SH-SY5Y (cell line): ENCODE measurements at regions not wholly inside any gene's neighbourhood (a gene's known extent, or its start where the extent isn't known, plus 50 kb on each side); places are given as distances from the start of the nearest gene placed in this dataset.

Source experiments
- GATA2 ChIP-seq: IDR thresholded peaks from 2 replicates; pipeline ENCODE4 v1.6.1; 2011; ENCODE audit warnings: mild to moderate bottlenecking, low read depth, low read length
- GATA3 ChIP-seq: IDR thresholded peaks from 2 replicates; pipeline ENCODE4 v1.6.1; 2011; ENCODE audit warnings: low read depth, mild to moderate bottlenecking, low read length, moderate library complexity

DNA sequence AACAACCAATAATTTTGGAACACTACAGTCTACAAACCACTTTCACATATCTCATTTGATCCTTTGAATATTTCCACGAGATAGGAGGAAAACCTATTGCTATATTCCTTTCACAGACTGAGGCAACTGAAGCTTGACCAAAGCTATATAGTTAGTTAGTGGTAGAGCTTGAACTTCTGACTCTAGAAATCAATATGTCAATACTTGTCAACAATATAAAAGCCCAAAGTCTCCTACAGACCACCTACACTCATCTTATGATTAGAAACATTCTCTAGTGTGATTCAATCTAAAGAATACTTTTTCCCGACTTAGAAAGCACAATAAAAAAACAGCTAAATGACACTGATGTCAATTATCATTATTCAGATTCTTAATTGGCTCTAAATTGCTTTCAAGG lies 139.4 kb downstream of the RPS29 start:
- no peak for TF ChIP-seq GATA3
- no peak for TF ChIP-seq GATA2
